ENCODE measurements at regions not wholly inside any gene's neighbourhood (a gene's known extent, or its start where the extent isn't known, plus 50 kb on each side); places are given as distances from the start of the nearest gene placed in this dataset.

- H3K4me1 ChIP-seq (ENCODE audit: low read length) = no peaks in the 10 kb centered on the region
- no peaks in the 10 kb centered on the region for H3K9me3 ChIP-seq (ENCODE audit: low read length)
- no peak overlapping the region for H3K9ac ChIP-seq (ENCODE audit: low read length)
- no peak overlapping the region for H3K4me3 ChIP-seq (ENCODE audit: low read length)
- peak; percentile 81 for DNase-seq
- no peaks in the 10 kb centered on the region for H3K79me2 ChIP-seq (ENCODE audit: low read length)
- no peaks in the 10 kb centered on the region for H3K36me3 ChIP-seq (ENCODE audit: insufficient read depth, low read length)
- H3K27ac ChIP-seq (ENCODE audit: low read length) = no peak overlapping the region
- H4K20me1 ChIP-seq (ENCODE audit: insufficient read depth, low read depth, low read length) = no peaks in the 10 kb centered on the region
- H2AFZ ChIP-seq (ENCODE audit: low read length) = no peak overlapping the region
- H3K27me3 ChIP-seq (ENCODE audit: low read length) = no peaks in the 10 kb centered on the region
- no peak overlapping the region for H3K4me2 ChIP-seq (ENCODE audit: low read depth, low read length, poor library complexity, severe bottlenecking)
- no peaks in the 10 kb centered on the region for H3K9me2 ChIP-seq (replicated peaks; ENCODE audit: insufficient read depth, low read length)
These were observed 78.7 kb upstream of the C1GALT1 start for GRCh38 chr7:7103343-7104313.

- Histone ChIP-seq H4K20me1 (ENCODE audit: insufficient read depth, low read depth, low read length) (no peaks in the 10 kb centered on the region), H3K27ac (ENCODE audit: low read length) (no peak overlapping the region), H3K9me3 (ENCODE audit: low read length) (no peaks in the 10 kb centered on the region), H3K4me1 (ENCODE audit: low read length) (no peaks in the 10 kb centered on the region), H3K36me3 (ENCODE audit: insufficient read depth, low read length) (no peaks in the 10 kb centered on the region), H3K9ac (ENCODE audit: low read length) (no peak overlapping the region), H2AFZ (ENCODE audit: low read length) (no peak overlapping the region), H3K79me2 (ENCODE audit: low read length) (no peaks in the 10 kb centered on the region), H3K4me2 (ENCODE audit: low read depth, low read length, poor library complexity, severe bottlenecking) (no peak overlapping the region), H3K9me2 (replicated peaks; ENCODE audit: insufficient read depth, low read length) (no peaks in the 10 kb centered on the region), H3K27me3 (ENCODE audit: low read length) (no peaks in the 10 kb centered on the region), H3K4me3 (ENCODE audit: low read length) (no peak overlapping the region)
- DNase-seq = no peak
These were observed 78.0 kb upstream of the C1GALT1 start for GRCh38 chr7:7104314-7104698.

GRCh38 chr7:7104971-7105370 lies 77.4 kb upstream of the C1GALT1 start:
- H3K27me3 ChIP-seq (ENCODE audit: low read length) = no peaks in the 10 kb centered on the region
- H3K79me2 ChIP-seq (ENCODE audit: low read length) = no peaks in the 10 kb centered on the region
- no peak for DNase-seq
- no peaks in the 10 kb centered on the region for H3K4me1 ChIP-seq (ENCODE audit: low read length)
- no peaks in the 10 kb centered on the region for H4K20me1 ChIP-seq (ENCODE audit: insufficient read depth, low read depth, low read length)
- H3K9me2 ChIP-seq (replicated peaks; ENCODE audit: insufficient read depth, low read length) = no peaks in the 10 kb centered on the region
- no peak overlapping the region for H3K27ac ChIP-seq (ENCODE audit: low read length)
- no peaks in the 10 kb centered on the region for H3K9me3 ChIP-seq (ENCODE audit: low read length)
- no peak overlapping the region for H3K9ac ChIP-seq (ENCODE audit: low read length)
- H3K36me3 ChIP-seq (ENCODE audit: insufficient read depth, low read length) = no peaks in the 10 kb centered on the region
- no peak overlapping the region for H3K4me3 ChIP-seq (ENCODE audit: low read length)
- H2AFZ ChIP-seq (ENCODE audit: low read length) = no peak overlapping the region
- H3K4me2 ChIP-seq (ENCODE audit: low read depth, low read length, poor library complexity, severe bottlenecking) = no peak overlapping the region

- Histone ChIP-seq H3K9me3 (ENCODE audit: low read length) (no peaks in the 10 kb centered on the region), H3K27ac (ENCODE audit: low read length) (no peak overlapping the region), H3K4me3 (ENCODE audit: low read length) (no peak overlapping the region), H3K36me3 (ENCODE audit: insufficient read depth, low read length) (no peaks in the 10 kb centered on the region), H3K9me2 (replicated peaks; ENCODE audit: insufficient read depth, low read length) (no peaks in the 10 kb centered on the region), H3K27me3 (ENCODE audit: low read length) (no peaks in the 10 kb centered on the region), H4K20me1 (ENCODE audit: insufficient read depth, low read depth, low read length) (no peaks in the 10 kb centered on the region), H3K9ac (ENCODE audit: low read length) (no peak overlapping the region), H2AFZ (ENCODE audit: low read length) (no peak overlapping the region), H3K79me2 (ENCODE audit: low read length) (no peaks in the 10 kb centered on the region), H3K4me2 (ENCODE audit: low read depth, low read length, poor library complexity, severe bottlenecking) (no peak overlapping the region), H3K4me1 (ENCODE audit: low read length) (no peaks in the 10 kb centered on the region)
- no peak for DNase-seq
These were observed 76.4 kb upstream of the C1GALT1 start for GRCh38 chr7:7105800-7106582.

- Histone ChIP-seq H3K79me2 (ENCODE audit: low read length) (no peaks in the 10 kb centered on the region), H3K4me2 (ENCODE audit: low read depth, low read length, poor library complexity, severe bottlenecking) (no peak overlapping the region), H3K27me3 (ENCODE audit: low read length) (no peaks in the 10 kb centered on the region), H3K27ac (ENCODE audit: low read length) (no peak overlapping the region), H3K36me3 (ENCODE audit: insufficient read depth, low read length) (no peaks in the 10 kb centered on the region), H3K9me3 (ENCODE audit: low read length) (no peaks in the 10 kb centered on the region), H3K4me1 (ENCODE audit: low read length) (no peaks in the 10 kb centered on the region), H3K9me2 (replicated peaks; ENCODE audit: insufficient read depth, low read length) (no peaks in the 10 kb centered on the region), H3K9ac (ENCODE audit: low read length) (no peak overlapping the region), H2AFZ (ENCODE audit: low read length) (no peak overlapping the region), H4K20me1 (ENCODE audit: insufficient read depth, low read depth, low read length) (no peaks in the 10 kb centered on the region), H3K4me3 (ENCODE audit: low read length) (no peak overlapping the region)
- DNase-seq = no peak
These were observed 73.4 kb upstream of the C1GALT1 start for GRCh38 chr7:7108931-7109330.

DNA sequence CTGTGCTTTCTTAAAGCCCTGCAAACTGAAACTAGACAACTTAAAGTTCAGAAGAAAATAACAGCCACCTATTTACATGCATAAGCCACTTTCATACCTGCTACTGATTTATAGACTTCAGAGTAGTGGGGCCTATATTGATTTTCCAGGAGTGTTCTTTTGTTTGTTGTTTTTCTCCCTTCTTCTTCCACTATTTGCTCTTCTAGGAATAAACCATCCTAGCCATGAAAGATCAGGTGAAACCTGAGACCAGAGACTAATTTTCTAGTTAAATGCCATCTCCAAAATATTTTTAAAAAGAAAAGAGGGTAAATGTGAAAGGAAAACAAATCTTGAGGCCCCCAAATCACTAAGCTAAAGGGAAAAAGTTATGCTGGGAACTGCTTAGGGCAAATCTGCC lies 72.4 kb upstream of the C1GALT1 start:
- Histone ChIP-seq H3K9ac (ENCODE audit: low read length) (no peak overlapping the region), H2AFZ (ENCODE audit: low read length) (no peak overlapping the region), H3K79me2 (ENCODE audit: low read length) (no peaks in the 10 kb centered on the region), H3K9me3 (ENCODE audit: low read length) (no peaks in the 10 kb centered on the region), H3K36me3 (ENCODE audit: insufficient read depth, low read length) (no peaks in the 10 kb centered on the region), H3K4me1 (ENCODE audit: low read length) (no peaks in the 10 kb centered on the region), H4K20me1 (ENCODE audit: insufficient read depth, low read depth, low read length) (no peaks in the 10 kb centered on the region), H3K4me3 (ENCODE audit: low read length) (no peak overlapping the region), H3K27me3 (ENCODE audit: low read length) (no peaks in the 10 kb centered on the region), H3K27ac (ENCODE audit: low read length) (no peak overlapping the region), H3K9me2 (replicated peaks; ENCODE audit: insufficient read depth, low read length) (no peaks in the 10 kb centered on the region), H3K4me2 (ENCODE audit: low read depth, low read length, poor library complexity, severe bottlenecking) (no peak overlapping the region)
- DNase-seq = no peak

GRCh38 chr7:7110706-7111105 lies 71.6 kb upstream of the C1GALT1 start:
- no peaks in the 10 kb centered on the region for H3K79me2 ChIP-seq (ENCODE audit: low read length)
- no peak overlapping the region for H3K9ac ChIP-seq (ENCODE audit: low read length)
- no peaks in the 10 kb centered on the region for H4K20me1 ChIP-seq (ENCODE audit: insufficient read depth, low read depth, low read length)
- H3K9me3 ChIP-seq (ENCODE audit: low read length) = no peaks in the 10 kb centered on the region
- H3K4me3 ChIP-seq (ENCODE audit: low read length) = no peak overlapping the region
- H2AFZ ChIP-seq (ENCODE audit: low read length) = no peak overlapping the region
- DNase-seq = no peak
- H3K27ac ChIP-seq (ENCODE audit: low read length) = no peak overlapping the region
- no peaks in the 10 kb centered on the region for H3K27me3 ChIP-seq (ENCODE audit: low read length)
- no peaks in the 10 kb centered on the region for H3K4me1 ChIP-seq (ENCODE audit: low read length)
- H3K36me3 ChIP-seq (ENCODE audit: insufficient read depth, low read length) = no peaks in the 10 kb centered on the region
- no peaks in the 10 kb centered on the region for H3K9me2 ChIP-seq (replicated peaks; ENCODE audit: insufficient read depth, low read length)
- no peak overlapping the region for H3K4me2 ChIP-seq (ENCODE audit: low read depth, low read length, poor library complexity, severe bottlenecking)

DNA sequence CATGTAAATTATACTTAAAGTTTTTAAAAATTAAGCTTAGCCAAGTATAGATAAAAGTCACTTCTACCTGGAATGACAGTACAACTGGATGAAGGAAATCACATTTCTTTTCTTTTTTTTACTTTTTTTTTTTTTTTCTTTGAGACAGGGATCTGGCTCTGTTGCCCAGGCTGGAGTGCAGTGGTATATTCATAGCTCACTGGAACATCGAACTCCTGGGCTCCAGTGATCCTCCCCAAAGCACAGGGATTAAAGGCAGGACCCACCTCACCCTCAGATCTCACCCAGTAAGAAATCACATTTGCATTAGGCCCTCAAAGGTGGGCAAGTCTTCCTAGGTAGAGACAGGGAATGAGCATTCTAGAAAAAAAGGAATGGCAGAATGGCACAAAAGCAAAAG lies 69.5 kb upstream of the C1GALT1 start:
- Histone ChIP-seq H2AFZ (ENCODE audit: low read length) (no peak overlapping the region), H3K4me3 (ENCODE audit: low read length) (no peak overlapping the region)

More for the DNA sequence above, 69.5 kb upstream of the C1GALT1 start:
- Histone ChIP-seq H3K79me2 (ENCODE audit: low read length) (no peaks in the 10 kb centered on the region), H3K27ac (ENCODE audit: low read length) (no peak overlapping the region), H3K4me2 (ENCODE audit: low read depth, low read length, poor library complexity, severe bottlenecking) (no peak overlapping the region), H3K9me2 (replicated peaks; ENCODE audit: insufficient read depth, low read length) (no peaks in the 10 kb centered on the region), H3K36me3 (ENCODE audit: insufficient read depth, low read length) (no peaks in the 10 kb centered on the region), H3K9ac (ENCODE audit: low read length) (no peak overlapping the region), H4K20me1 (ENCODE audit: insufficient read depth, low read depth, low read length) (no peaks in the 10 kb centered on the region), H3K27me3 (ENCODE audit: low read length) (no peaks in the 10 kb centered on the region), H3K4me1 (ENCODE audit: low read length) (no peaks in the 10 kb centered on the region), H3K9me3 (ENCODE audit: low read length) (no peaks in the 10 kb centered on the region)
- no peak for DNase-seq
